ENCODE measurements at regions not wholly inside any gene's neighbourhood (a gene's known extent, or its start where the extent isn't known, plus 50 kb on each side); places are given as distances from the start of the nearest gene placed in this dataset.
"Not testable (repeated sequence)": the region's sequence is repeated elsewhere in the genome, so short reads cannot be mapped to it uniquely, and the experiment has no call there.

DNA sequence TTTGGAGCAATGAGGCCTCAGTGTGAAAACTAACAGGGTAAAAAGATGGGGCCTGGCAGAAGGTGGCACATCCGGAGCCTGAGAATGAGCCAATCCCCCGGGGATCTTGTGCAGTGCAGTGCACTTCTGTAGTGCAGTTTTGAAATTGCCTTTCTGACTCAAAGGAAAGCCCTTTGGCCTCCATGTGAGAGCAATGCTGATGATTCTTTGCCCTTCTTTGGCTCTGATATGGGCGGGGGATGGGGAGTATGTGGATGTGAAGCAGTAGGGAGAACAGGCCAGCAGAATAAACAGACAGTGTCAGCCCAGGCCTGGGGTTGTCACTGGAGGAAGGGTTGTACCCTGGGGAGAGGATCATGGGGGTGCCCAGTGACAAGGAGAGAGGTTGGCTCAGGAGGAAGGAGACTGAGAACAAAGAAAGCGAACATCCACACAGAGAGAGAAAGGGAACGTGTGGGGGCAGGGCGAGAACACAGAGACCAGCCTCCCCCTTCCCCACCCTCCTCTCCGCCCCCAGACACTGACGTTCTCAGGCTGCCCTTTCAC is 351.2 kb downstream of the CDC5L start:
- DNase-seq (no peak), ATAC-seq (replicated peaks in 1 of 2) (no peak)
- Mint-ChIP-seq H3K4me1 (ENCODE audit: low read depth) (peaks cover 19% of the 10 kb centered on the region), H3K27ac (no peak overlapping the region), H3K4me3 (no peak overlapping the region), H3K36me3 (ENCODE audit: insufficient read depth in 2 of 2) (no peaks in the 10 kb centered on the region), H3K9me3 (no peaks in the 10 kb centered on the region), H3K27me3 (ENCODE audit: low read depth) (no peaks in the 10 kb centered on the region)

DNA sequence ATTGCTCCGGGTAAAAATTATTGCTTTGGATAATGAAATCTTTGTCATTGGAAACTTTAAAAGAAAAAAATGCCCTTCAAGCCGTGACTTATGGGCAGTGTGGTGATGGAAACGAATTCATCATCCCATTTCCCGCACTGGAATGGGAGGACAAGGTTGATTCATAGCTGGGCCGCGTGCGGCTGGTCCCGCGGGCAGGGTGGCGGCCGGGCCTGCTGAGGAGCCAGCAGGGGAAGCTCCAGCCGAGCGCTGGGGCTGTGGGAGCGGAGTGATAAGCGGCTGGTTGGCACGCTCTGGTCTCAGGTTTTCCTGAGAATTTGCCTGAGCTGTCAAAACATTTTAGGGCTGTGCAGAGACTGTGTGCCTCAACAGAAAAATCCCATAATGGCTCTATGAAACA is 351.7 kb downstream of the CDC5L start:
- no peak for DNase-seq

DNA sequence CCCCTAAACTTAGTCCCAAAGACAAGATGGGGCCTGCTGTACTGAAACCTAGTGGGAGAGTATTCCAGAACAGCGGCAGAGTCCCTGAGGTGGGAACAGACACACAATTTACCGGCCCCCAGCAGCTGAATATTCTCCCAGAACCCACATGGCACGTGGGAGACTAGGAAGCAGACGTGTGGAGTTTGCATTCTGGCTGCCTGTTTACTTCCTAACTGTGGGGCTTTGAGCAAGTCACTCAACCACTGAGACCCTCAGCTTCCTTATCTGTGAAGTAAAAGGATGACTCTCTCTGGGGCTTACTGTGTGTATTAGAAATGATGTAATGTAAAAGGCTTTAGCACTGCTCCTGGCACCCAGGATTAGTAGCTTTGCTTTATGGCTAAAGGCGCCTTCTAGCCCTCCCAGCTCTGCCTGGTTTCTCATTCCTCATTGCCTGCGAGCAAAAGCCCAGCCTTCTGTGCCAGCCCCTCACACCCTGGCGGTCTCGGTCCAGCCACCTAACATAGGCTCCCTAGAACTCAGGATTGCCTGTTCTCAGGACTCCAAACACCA is 353.1 kb downstream of the CDC5L start:
- DNase-seq (no peak), ATAC-seq (replicated peaks in 1 of 2) (no peak)
- H3K27ac Mint-ChIP-seq, result no peak overlapping the region
- no peak overlapping the region for H3K4me3 Mint-ChIP-seq
- peaks cover 8% of the 10 kb centered on the region for H3K4me1 Mint-ChIP-seq (ENCODE audit: low read depth)
- no peaks in the 10 kb centered on the region for H3K27me3 Mint-ChIP-seq (ENCODE audit: low read depth)
- H3K9me3 Mint-ChIP-seq, result peaks cover 1 to 2% of the 10 kb centered on the region in 2 donors
- peaks cover 0 to 2% of the 10 kb centered on the region in 2 donors for H3K36me3 Mint-ChIP-seq (ENCODE audit: insufficient read depth in 2 of 2)

More for the DNA sequence above, 351.7 kb downstream of the CDC5L start:
- no peaks in the 10 kb centered on the region for H3K9me3 Mint-ChIP-seq
- H3K4me1 Mint-ChIP-seq (ENCODE audit: low read depth), result peaks cover 19% of the 10 kb centered on the region
- no peaks in the 10 kb centered on the region for H3K36me3 Mint-ChIP-seq (ENCODE audit: insufficient read depth in 2 of 2)
- ATAC-seq (replicated peaks in 1 of 2), result no peak
- H3K27ac Mint-ChIP-seq, result no peak overlapping the region
- H3K4me3 Mint-ChIP-seq, result no peak overlapping the region
- no peaks in the 10 kb centered on the region for H3K27me3 Mint-ChIP-seq (ENCODE audit: low read depth)

DNA sequence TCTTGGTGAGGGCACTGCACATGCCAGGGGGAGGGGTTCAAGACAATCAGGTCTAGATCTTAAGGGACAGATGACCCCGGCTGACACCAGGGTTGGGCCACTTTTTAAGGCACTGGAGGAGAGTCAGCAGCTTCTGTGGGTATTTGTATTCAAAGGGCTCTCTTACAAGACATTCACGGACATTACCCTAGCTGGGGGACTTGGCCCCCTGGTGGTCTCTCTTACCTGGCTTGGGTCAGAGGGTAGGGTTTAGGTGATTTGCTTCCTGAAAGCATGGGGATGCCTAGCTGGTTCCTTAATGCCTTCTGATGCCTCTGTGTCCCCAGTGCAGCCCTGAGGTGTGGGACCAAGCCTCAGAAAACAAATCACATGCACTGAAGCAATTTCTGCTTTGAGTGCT is 354.7 kb downstream of the CDC5L start:
- DNase-seq (no peak), ATAC-seq (replicated peaks in 1 of 2) (no peak)
- H3K9me3 Mint-ChIP-seq, result peaks cover 1 to 2% of the 10 kb centered on the region in 2 donors
- no peak overlapping the region for H3K27ac Mint-ChIP-seq
- peaks cover 0 to 2% of the 10 kb centered on the region in 2 donors for H3K36me3 Mint-ChIP-seq (ENCODE audit: insufficient read depth in 2 of 2)
- H3K4me3 Mint-ChIP-seq, result no peak overlapping the region
- H3K27me3 Mint-ChIP-seq (ENCODE audit: low read depth), result no peaks in the 10 kb centered on the region
- peaks cover 4% of the 10 kb centered on the region for H3K4me1 Mint-ChIP-seq (ENCODE audit: low read depth)

DNA sequence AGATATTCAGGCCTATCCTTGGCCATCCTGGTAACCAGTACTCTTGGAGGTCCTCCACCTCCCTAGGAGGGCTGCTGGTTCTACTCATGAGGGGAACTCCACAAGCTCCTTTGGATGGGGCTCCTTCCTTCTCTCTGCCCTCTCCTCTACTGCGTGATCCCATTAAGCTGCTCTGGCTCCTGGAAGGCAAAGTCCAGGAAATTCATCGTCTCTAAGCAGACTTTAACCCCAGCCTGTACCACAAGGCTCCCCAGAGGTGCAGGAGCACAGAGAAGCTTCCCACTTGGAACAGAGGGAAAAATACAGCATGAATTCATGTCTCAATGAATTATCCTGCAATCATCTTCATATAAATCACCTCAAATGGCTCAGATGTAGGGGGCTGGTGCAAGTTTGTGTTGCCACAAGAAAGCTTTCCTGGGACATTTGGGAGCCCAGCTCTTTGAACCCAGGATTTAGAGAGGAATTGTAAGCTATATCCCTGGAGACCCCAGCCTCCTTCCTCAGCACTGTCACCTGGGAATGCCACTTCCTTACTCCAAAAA is 355.4 kb downstream of the CDC5L start:
- H3K4me1 Mint-ChIP-seq (ENCODE audit: low read depth), result peaks cover 4% of the 10 kb centered on the region
- H3K27ac Mint-ChIP-seq, result no peak overlapping the region
- no peak overlapping the region for H3K4me3 Mint-ChIP-seq
- no peaks in the 10 kb centered on the region for H3K27me3 Mint-ChIP-seq (ENCODE audit: low read depth)
- DNase-seq, result no peak
- peaks cover 0 to 2% of the 10 kb centered on the region in 2 donors for H3K36me3 Mint-ChIP-seq (ENCODE audit: insufficient read depth in 2 of 2)
- peaks cover 1 to 2% of the 10 kb centered on the region in 2 donors for H3K9me3 Mint-ChIP-seq
- no peak for ATAC-seq (replicated peaks in 1 of 2)

DNA sequence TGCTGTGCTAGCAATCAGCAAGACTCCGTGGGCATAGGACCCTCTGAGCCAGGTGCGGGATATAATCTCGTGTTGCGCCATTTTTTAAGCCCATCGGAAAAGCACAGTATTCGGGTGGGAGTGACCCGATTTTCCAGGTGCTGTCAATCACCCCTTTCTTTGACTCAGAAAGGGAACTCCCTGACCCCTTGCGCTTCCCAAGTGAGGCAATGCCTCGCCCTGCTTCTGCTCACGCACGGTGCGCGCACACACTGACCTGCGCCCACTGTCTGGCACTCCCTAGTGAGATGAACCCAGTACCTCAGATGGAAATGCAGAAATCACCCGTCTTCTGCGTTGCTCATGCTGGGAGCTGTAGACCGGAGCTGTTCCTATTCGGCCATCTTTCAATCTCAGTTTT is 372.6 kb downstream of the CDC5L start:
- not testable (repeated sequence) for H3K4me3 Mint-ChIP-seq; DNase-seq; H3K27me3 Mint-ChIP-seq (ENCODE audit: low read depth); H3K4me1 Mint-ChIP-seq (ENCODE audit: low read depth); ATAC-seq (replicated peaks in 1 of 2); H3K27ac Mint-ChIP-seq
- Mint-ChIP-seq H3K36me3 (ENCODE audit: insufficient read depth in 2 of 2) (peaks cover 7 to 24% of the 10 kb centered on the region in 2 donors), H3K9me3 (peaks cover 12 to 15% of the 10 kb centered on the region in 2 donors)

DNA sequence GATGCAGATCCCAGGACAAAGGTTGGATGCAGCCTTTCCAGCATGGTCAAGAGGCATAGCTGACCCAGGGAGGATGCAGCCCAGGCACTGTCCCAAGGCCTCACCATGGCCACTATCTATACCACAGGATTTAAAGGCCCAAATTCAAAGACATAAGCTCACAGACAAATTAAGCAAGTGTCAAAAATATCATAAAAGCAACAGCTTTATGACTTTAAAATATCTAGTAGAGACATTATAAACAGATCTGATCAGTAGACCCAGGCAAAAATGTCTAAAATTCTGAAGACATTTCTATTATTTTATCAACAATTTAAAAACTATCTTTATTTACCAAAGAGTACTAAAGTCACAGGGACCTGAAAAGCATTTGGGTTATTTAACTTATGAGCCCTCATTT is 373.5 kb downstream of the CDC5L start:
- DNase-seq (no peak), ATAC-seq (replicated peaks in 1 of 2) (no peak)
- Mint-ChIP-seq H3K4me1 (ENCODE audit: low read depth) (no peaks in the 10 kb centered on the region), H3K9me3 (peaks cover 16 to 17% of the 10 kb centered on the region in 2 donors), H3K36me3 (ENCODE audit: insufficient read depth in 2 of 2) (peaks cover 11 to 27% of the 10 kb centered on the region in 2 donors), H3K4me3 (no peak overlapping the region), H3K27ac (no peak overlapping the region), H3K27me3 (ENCODE audit: low read depth) (no peaks in the 10 kb centered on the region)

DNA sequence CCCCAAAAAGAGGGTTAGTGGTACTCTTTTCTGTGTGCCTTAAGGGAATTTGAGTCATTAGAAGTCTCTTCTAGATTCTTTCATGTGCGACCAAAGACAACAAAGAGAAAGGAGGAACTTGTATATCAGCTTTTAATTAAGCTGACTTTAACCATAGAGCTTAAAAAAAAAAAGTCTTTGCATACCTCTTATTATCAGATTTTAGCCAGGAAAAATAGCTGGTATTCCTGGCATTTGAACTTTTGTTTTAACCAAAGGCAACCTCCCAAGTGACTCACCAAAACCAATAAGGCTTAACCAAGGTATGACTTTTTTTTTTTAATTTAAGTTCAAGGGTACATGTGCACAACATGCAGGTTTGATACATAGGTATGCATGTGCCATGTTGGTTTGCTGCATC is 375.0 kb downstream of the CDC5L start:
- ATAC-seq (replicated peaks in 1 of 2) (no peak), DNase-seq (no peak)
- H3K27ac Mint-ChIP-seq, result no peak overlapping the region
- H3K36me3 Mint-ChIP-seq (ENCODE audit: insufficient read depth in 2 of 2), result peaks cover 11 to 27% of the 10 kb centered on the region in 2 donors
- H3K4me1 Mint-ChIP-seq (ENCODE audit: low read depth), result no peaks in the 10 kb centered on the region
- H3K9me3 Mint-ChIP-seq, result peaks cover 16 to 17% of the 10 kb centered on the region in 2 donors
- H3K4me3 Mint-ChIP-seq, result no peak overlapping the region
- no peaks in the 10 kb centered on the region for H3K27me3 Mint-ChIP-seq (ENCODE audit: low read depth)

DNA sequence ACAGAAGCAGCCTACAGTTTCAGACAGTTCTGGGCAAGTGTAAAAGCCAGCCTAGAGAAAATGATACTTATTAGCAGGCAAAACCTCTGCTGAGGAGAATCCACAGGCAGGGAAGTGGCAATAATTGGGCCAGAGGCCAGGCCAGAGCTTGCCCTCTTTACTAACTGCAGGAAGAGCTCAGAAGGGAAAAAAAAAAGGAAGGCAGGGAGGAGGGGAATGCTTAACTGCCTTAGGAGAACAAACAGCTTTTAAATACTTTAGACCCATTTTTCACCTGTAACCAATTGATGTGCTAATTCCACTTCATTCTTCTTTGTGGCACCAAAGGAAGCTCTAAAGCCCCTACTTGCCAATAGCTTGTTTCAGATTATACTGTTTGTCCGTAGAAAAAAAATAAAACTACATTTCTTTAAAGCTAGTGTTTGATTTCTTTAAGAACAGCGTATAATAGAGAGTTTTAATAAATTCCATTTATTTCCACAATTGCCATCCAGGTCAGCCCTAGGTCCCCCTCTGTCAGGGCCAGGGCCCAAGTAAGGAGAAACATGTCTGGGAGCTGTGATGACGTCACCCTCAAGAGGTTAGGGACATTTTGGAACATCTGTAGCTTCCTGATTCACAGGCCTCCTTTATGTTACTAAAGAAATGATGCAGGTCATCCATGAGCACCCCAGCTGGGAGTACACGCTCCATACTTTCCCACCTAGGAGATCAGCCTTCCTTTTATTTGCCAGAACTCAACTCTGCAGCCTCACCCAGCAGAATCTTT is 384.3 kb downstream of the CDC5L start:
- H3K4me3 Mint-ChIP-seq, result no peak overlapping the region
- ATAC-seq (replicated peaks in 1 of 2) (no peak), DNase-seq (no peak)
- peaks cover 2 to 6% of the 10 kb centered on the region in 2 donors for H3K36me3 Mint-ChIP-seq (ENCODE audit: insufficient read depth in 2 of 2)
- H3K27me3 Mint-ChIP-seq (ENCODE audit: low read depth), result no peaks in the 10 kb centered on the region
- H3K9me3 Mint-ChIP-seq, result peaks cover 5 to 12% of the 10 kb centered on the region in 2 donors
- H3K27ac Mint-ChIP-seq, result no peak overlapping the region
- no peaks in the 10 kb centered on the region for H3K4me1 Mint-ChIP-seq (ENCODE audit: low read depth)

DNA sequence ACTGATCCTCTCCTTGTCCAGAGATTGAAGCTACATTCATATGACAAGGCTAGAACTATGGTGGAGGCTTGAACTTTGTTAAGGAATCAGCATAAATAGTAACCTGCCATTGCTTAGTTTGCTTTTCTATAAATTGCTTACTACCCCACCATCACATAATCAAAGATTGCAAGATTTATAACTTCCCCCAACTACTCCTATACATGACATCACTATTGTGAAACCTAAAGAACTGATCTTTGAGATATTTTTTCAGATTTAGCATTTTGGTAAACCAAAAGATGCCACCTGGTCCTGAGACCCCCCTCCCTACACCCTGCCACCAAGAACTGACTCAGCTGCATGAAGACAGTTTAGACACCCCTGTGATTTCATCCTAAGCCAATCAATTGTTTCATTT is 385.3 kb downstream of the CDC5L start:
- Mint-ChIP-seq H3K4me3 (no peak overlapping the region), H3K4me1 (ENCODE audit: low read depth) (no peaks in the 10 kb centered on the region), H3K36me3 (ENCODE audit: insufficient read depth in 2 of 2) (peaks cover 2 to 6% of the 10 kb centered on the region in 2 donors), H3K9me3 (peaks cover 5 to 12% of the 10 kb centered on the region in 2 donors), H3K27me3 (ENCODE audit: low read depth) (no peaks in the 10 kb centered on the region), H3K27ac (no peak overlapping the region)
- DNase-seq, result no peak
- no peak for ATAC-seq (replicated peaks in 1 of 2)

DNA sequence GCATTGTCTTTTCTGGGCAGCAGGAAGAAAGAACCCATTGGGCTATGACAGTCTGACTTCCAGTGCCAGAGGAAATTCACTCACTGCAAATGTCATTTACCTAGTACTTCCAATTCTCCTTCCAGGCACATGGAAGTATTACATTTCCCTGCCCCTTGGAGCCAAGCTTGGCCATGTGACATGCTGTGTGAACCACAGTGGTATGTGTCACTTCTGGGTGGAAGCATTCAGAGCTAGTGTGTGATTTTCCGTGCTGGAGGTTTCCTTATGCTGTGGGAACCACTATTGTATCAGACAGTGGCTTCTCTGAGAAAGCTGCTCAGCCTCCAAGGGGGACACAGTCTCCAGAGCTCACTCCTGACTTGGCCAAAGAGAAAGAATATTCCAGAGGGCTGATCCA is 387.6 kb downstream of the CDC5L start:
- DNase-seq (no peak), ATAC-seq (replicated peaks in 1 of 2) (no peak)
- Mint-ChIP-seq H3K36me3 (ENCODE audit: insufficient read depth in 2 of 2) (peaks cover 2 to 6% of the 10 kb centered on the region in 2 donors), H3K27ac (no peak overlapping the region), H3K27me3 (ENCODE audit: low read depth) (no peaks in the 10 kb centered on the region), H3K4me3 (no peak overlapping the region), H3K9me3 (peaks cover 4 to 12% of the 10 kb centered on the region in 2 donors), H3K4me1 (ENCODE audit: low read depth) (no peaks in the 10 kb centered on the region)

DNA sequence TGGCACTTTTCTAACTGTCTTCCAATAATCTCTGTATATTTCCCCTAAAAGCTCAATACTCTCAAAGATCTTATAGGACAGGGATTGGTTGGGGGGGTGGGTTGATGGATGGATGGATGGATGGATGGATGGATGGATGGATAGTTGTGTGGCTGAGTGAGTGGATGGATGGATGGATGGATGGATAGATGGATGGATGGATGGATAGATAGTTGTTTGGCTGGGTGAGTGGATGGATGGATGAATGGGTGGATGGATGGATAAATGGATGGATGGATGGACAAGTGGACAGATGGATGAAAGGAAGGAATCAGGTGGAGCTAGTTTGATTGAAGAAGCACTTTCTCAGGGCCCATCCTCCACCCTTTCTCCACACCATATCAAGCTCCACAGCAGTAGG is 388.8 kb downstream of the CDC5L start:
- Mint-ChIP-seq H3K9me3 (peaks cover 3 to 12% of the 10 kb centered on the region in 2 donors), H3K36me3 (ENCODE audit: insufficient read depth in 2 of 2) (peaks cover 2 to 6% of the 10 kb centered on the region in 2 donors), H3K27ac (no peak overlapping the region), H3K27me3 (ENCODE audit: low read depth) (no peaks in the 10 kb centered on the region), H3K4me1 (ENCODE audit: low read depth) (no peaks in the 10 kb centered on the region), H3K4me3 (no peak overlapping the region)
- ATAC-seq (replicated peaks in 1 of 2), result no peak
- DNase-seq, result no peak

DNA sequence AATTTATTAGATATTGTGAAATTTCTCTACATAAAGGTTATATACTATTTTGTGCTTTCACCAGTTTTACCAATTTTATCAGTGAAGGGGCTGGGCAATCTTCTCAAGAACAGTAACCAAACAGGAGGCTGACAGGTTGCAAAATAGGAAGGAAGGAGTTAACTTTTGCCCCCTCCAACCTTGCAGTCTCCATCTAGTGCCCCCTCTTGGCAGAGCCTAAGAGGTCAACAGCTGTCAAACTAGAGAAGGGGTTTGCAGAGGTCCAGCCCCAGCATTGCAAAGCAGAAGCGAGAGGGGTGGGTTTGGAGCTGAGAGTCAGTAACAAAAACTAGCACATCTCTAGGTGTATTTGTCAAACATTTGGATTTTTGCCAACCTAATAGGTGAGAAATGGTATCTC is 391.0 kb downstream of the CDC5L start:
- ATAC-seq (replicated peaks in 1 of 2), result no peak
- Mint-ChIP-seq H3K27ac (no peak overlapping the region), H3K9me3 (peaks cover 4 to 14% of the 10 kb centered on the region in 2 donors), H3K4me3 (no peak overlapping the region), H3K36me3 (ENCODE audit: insufficient read depth in 2 of 2) (peaks cover 3 to 7% of the 10 kb centered on the region in 2 donors), H3K4me1 (ENCODE audit: low read depth) (no peaks in the 10 kb centered on the region), H3K27me3 (ENCODE audit: low read depth) (no peaks in the 10 kb centered on the region)
- no peak for DNase-seq
